GM12892 (cell line): ENCODE measurements at regions not wholly inside any gene's neighbourhood (a gene's known extent, or its start where the extent isn't known, plus 50 kb on each side); places are given as distances from the start of the nearest gene placed in this dataset.

Source experiments
- DNase-seq: peaks from one replicate; pipeline ENCODE4 v3.0.0; 2011; ENCODE audit not compliant: insufficient read length
- FAIRE-seq: peaks from 2 replicates; lab custom pipeline; 2011; peaks lifted over from hg19 to GRCh38; lab: Jason Lieb, UNC
- POLR2A ChIP-seq: IDR thresholded peaks from 2 replicates; pipeline ENCODE4 v1.6.1; 2011; ENCODE audit warnings: low read depth, low read length, control low read depth
- POLR2AphosphoS5 ChIP-seq: IDR thresholded peaks from 2 replicates; pipeline ENCODE4 v1.6.1; 2011; ENCODE audit warnings: low read depth, low read length, control low read depth
- TAF1 ChIP-seq: IDR thresholded peaks from 2 replicates; pipeline ENCODE4 v1.6.1; 2011; ENCODE audit warnings: low read depth, mild to moderate bottlenecking, control low read depth, low read length, borderline replicate concordance

- FAIRE-seq (no peak), DNase-seq (no peak)
- TF ChIP-seq POLR2AphosphoS5 (no peak), TAF1 (no peak), POLR2A (no peak)
Observed at GRCh38 chr5:32510860-32511259, 66.3 kb upstream of the ZFR start.

GRCh38 chr5:32508806-32509805, 64.6 kb upstream of the ZFR start:
- TF ChIP-seq POLR2A (no peak), POLR2AphosphoS5 (no peak), TAF1 (no peak)
- FAIRE-seq (no peak), DNase-seq (no peak)

GRCh38 chr5:32507738-32508434, 63.3 kb upstream of the ZFR start:
- DNase-seq: no peak
- no peak for TF ChIP-seq TAF1
- TF ChIP-seq POLR2AphosphoS5: no peak
- no peak for TF ChIP-seq POLR2A
- no peak for FAIRE-seq

- TF ChIP-seq POLR2A (no peak), POLR2AphosphoS5 (no peak), TAF1 (no peak)
- DNase-seq (no peak), FAIRE-seq (no peak)
Observed at GRCh38 chr5:32506799-32507198, 62.3 kb upstream of the ZFR start.

GRCh38 chr5:32506201-32506661, 61.7 kb upstream of the ZFR start:
- no peak for FAIRE-seq
- TF ChIP-seq POLR2AphosphoS5: no peak
- TF ChIP-seq TAF1: no peak
- no peak for TF ChIP-seq POLR2A
- no peak for DNase-seq

- TF ChIP-seq POLR2A (no peak), TAF1 (no peak), POLR2AphosphoS5 (no peak)
- no peak for DNase-seq
- FAIRE-seq: no peak
Observed at GRCh38 chr5:32505756-32506155, 61.2 kb upstream of the ZFR start.

- no peak for TF ChIP-seq POLR2A
- no peak for TF ChIP-seq TAF1
- no peak for TF ChIP-seq POLR2AphosphoS5
- FAIRE-seq (no peak), DNase-seq (no peak)
Observed at GRCh38 chr5:32504989-32505596, 60.6 kb upstream of the ZFR start.

- no peak for DNase-seq
- FAIRE-seq: no peak
- TF ChIP-seq POLR2A (no peak), TAF1 (no peak), POLR2AphosphoS5 (no peak)
Observed at GRCh38 chr5:32504329-32504988, 59.9 kb upstream of the ZFR start.

- FAIRE-seq: no peak
- DNase-seq: no peak
- no peak for TF ChIP-seq TAF1
- no peak for TF ChIP-seq POLR2AphosphoS5
- no peak for TF ChIP-seq POLR2A
Observed at GRCh38 chr5:32503261-32503660, 58.7 kb upstream of the ZFR start.

- DNase-seq (no peak), FAIRE-seq (no peak)
- TF ChIP-seq POLR2A (no peak), TAF1 (no peak), POLR2AphosphoS5 (no peak)
Observed at GRCh38 chr5:32501071-32502002, 56.8 kb upstream of the ZFR start.
